HCT116 (cell line): ENCODE measurements at regions not wholly inside any gene's neighbourhood (a gene's known extent, or its start where the extent isn't known, plus 50 kb on each side); places are given as distances from the start of the nearest gene placed in this dataset.
A peak's percentile ranks its signal among the peaks of the same experiment; 100 is the strongest.

Experiments used
- ATAC-seq: fragments of 200-7000 bp; cut with Tn5 transposase; 2 replicates; pipeline ENCODE4 v1.9.1; 2020; ENCODE audit warnings: mild to moderate bottlenecking, moderate library complexity
- BruUV-seq: library from RNA; stranded (reverse); fragments of 400-500 nt; replicated peaks from 2 replicates; lab custom pipeline; 2021; lab: Mats Ljungman, UMichigan
- CTCF ChIA-PET: fragments of 300-600 bp; sonication (Branson Sonifier 250); formaldehyde crosslinking; loops from one replicate; lab custom pipeline; 2021; ENCODE audit warnings: antibody characterized with exemption; lab: Charles Lee
- POLR2A ChIA-PET: fragments of 300-600, 350-600 bp; sonication (Branson Sonifier 250); formaldehyde crosslinking; loops from one replicate; lab custom pipeline; 2021; ENCODE audit warnings: antibody characterized with exemption; lab: Charles Lee
- RAD21 ChIA-PET, 2 experiments: fragments of 300-600 bp; sonication (Branson Sonifier 250); formaldehyde crosslinking; loops; one replicate each; lab custom pipeline; 2023; ENCODE audit warnings: low total read pairs in 2 of 2; ENCODE audit not compliant: uncharacterized antibody in 2 of 2, unreplicated experiment in 2 of 2, low non-redundant PET in 1 of 2; lab: Charles Lee
- DNase-seq: peaks from one replicate; pipeline ENCODE4 v3.0.0-alpha.2; 2010; ENCODE audit warnings: low read depth, low spot score
- H2AFZ ChIP-seq: fragments of 200-600 bp; shearing (Covaris generic), sonication (generic); 2 replicates; pipeline ENCODE4 v1.6.1; 2017; ENCODE audit warnings: low read depth, mixed run types, mixed read lengths, antibody characterized with exemption, low read length; ENCODE audit not compliant: poor library complexity, severe bottlenecking
- H3K27ac ChIP-seq: 2 replicates; pipeline ENCODE4 v1.5.1; 2012; ENCODE audit warnings: low read depth, low read length
- H3K27me3 ChIP-seq: fragments of 200-600 bp; sonication (generic); 2 replicates; pipeline ENCODE4 v1.6.1; 2016; ENCODE audit warnings: mixed run types, low read length, mixed read lengths; ENCODE audit not compliant: insufficient read depth
- H3K36me3 ChIP-seq, 2 experiments: fragments of 200-500 bp in 1 of 2; fragments of 200-600 bp in 1 of 2; sonication (Bioruptor generic) in 1 of 2; sonication (generic) in 1 of 2; 2 replicates each; pipeline versions ENCODE4 v1.5.1 to v1.6.1; 2014 to 2016; ENCODE audit warnings: low read length in 2 of 2, inconsistent platforms in 1 of 2, mixed read lengths in 1 of 2, mixed run types in 1 of 2; ENCODE audit not compliant: insufficient read depth in 2 of 2, control insufficient read depth in 1 of 2
- H3K4me1 ChIP-seq, 2 experiments: fragments of 200-600 bp in 1 of 2; sonication (generic) in 1 of 2; 2 replicates each; pipeline versions ENCODE4 v1.5.1 to v1.6.1; 2012 to 2017; ENCODE audit warnings: low read length in 2 of 2, inconsistent platforms in 1 of 2, mild to moderate bottlenecking in 1 of 2, mixed read lengths in 1 of 2, mixed run types in 1 of 2, moderate library complexity in 1 of 2; ENCODE audit not compliant: insufficient read depth in 2 of 2, control insufficient read depth in 1 of 2
- H3K4me2 ChIP-seq: fragments of 200-600 bp; sonication (generic); 2 replicates; pipeline ENCODE4 v1.6.1; 2017; ENCODE audit warnings: mixed run types, low read length, mixed read lengths
- H3K4me3 ChIP-seq, 2 experiments: fragments of 200-600 bp in 1 of 2; sonication (generic) in 1 of 2; replicated peaks in 1 of 2; 2 replicates each; pipeline ENCODE4 v1.5.1; 2011 to 2016; ENCODE audit warnings: low read length in 2 of 2, control low read depth in 1 of 2, low read depth in 1 of 2, mild to moderate bottlenecking in 1 of 2, mixed read lengths in 1 of 2, mixed run types in 1 of 2
- H3K79me2 ChIP-seq: fragments of 200-600 bp; sonication (generic); 2 replicates; pipeline ENCODE4 v1.6.1; 2017; ENCODE audit warnings: mild to moderate bottlenecking, mixed run types, low read length, moderate library complexity, mixed read lengths; ENCODE audit not compliant: insufficient read depth
- H3K9ac ChIP-seq: fragments of 200-600 bp; sonication (generic); 2 replicates; pipeline ENCODE4 v1.6.1; 2016; ENCODE audit warnings: low read length, mixed read lengths
- H3K9me2 ChIP-seq: fragments of 200-600 bp; sonication (generic), shearing (Covaris generic); 2 replicates; pipeline ENCODE4 v1.6.1; 2017; ENCODE audit warnings: mixed run types, mild to moderate bottlenecking, moderate library complexity; ENCODE audit not compliant: insufficient read depth
- H3K9me3 ChIP-seq, 2 experiments: fragments of 200-500 bp in 1 of 2; fragments of 200-600 bp in 1 of 2; sonication (Bioruptor generic) in 1 of 2; sonication (generic) in 1 of 2; 2 replicates each; pipeline ENCODE4 v1.6.1; 2014 to 2017; ENCODE audit warnings: low read length in 2 of 2, mixed read lengths in 2 of 2, inconsistent platforms in 1 of 2, low read depth in 1 of 2, mild to moderate bottlenecking in 1 of 2, mixed run types in 1 of 2, moderate library complexity in 1 of 2; ENCODE audit not compliant: control insufficient read depth in 1 of 2, insufficient read depth in 1 of 2
- H4K20me1 ChIP-seq: fragments of 200-600 bp; sonication (generic), shearing (Covaris generic); 2 replicates; pipeline ENCODE4 v1.6.1; 2017; ENCODE audit warnings: mixed run types, mild to moderate bottlenecking, moderate library complexity; ENCODE audit not compliant: insufficient read depth
- CBX3 ChIP-seq: IDR thresholded peaks from 2 replicates; pipeline ENCODE4 v1.6.1; 2012; ENCODE audit warnings: low read depth
- CEBPB ChIP-seq: IDR thresholded peaks from 2 replicates; pipeline ENCODE4 v1.6.1; 2012; ENCODE audit warnings: low read depth
- EGR1 ChIP-seq: IDR thresholded peaks from 2 replicates; pipeline ENCODE4 v1.6.1; 2012; ENCODE audit warnings: low read depth
- ELF1 ChIP-seq: IDR thresholded peaks from 2 replicates; pipeline ENCODE4 v1.6.1; 2012; ENCODE audit warnings: low read depth, borderline replicate concordance
- FOSL1 ChIP-seq: IDR thresholded peaks from 2 replicates; pipeline ENCODE4 v1.6.1; 2012; ENCODE audit warnings: low read depth
- POLR2A ChIP-seq: IDR thresholded peaks from 2 replicates; pipeline ENCODE4 v1.7.0; 2011; ENCODE audit warnings: borderline replicate concordance; ENCODE audit not compliant: insufficient read depth, insufficient read length; ENCODE audit errors: extremely low read depth
- POLR2AphosphoS5 ChIP-seq: IDR thresholded peaks from 2 replicates; pipeline ENCODE4 v1.6.1; 2011; ENCODE audit warnings: mild to moderate bottlenecking, low read depth, low read length, moderate library complexity
- SIN3A ChIP-seq: IDR thresholded peaks from 2 replicates; pipeline ENCODE4 v1.6.1; 2012; ENCODE audit warnings: low read depth
- SP1 ChIP-seq: IDR thresholded peaks from 2 replicates; pipeline ENCODE4 v1.6.1; 2012; ENCODE audit warnings: low read depth
- SRF ChIP-seq: IDR thresholded peaks from 2 replicates; pipeline ENCODE4 v1.6.1; 2012; ENCODE audit warnings: low read depth
- TCF7L2 ChIP-seq: IDR thresholded peaks from 2 replicates; pipeline ENCODE4 v1.7.0; 2011; ENCODE audit warnings: borderline replicate concordance, inconsistent platforms; ENCODE audit not compliant: insufficient read depth, insufficient read length; ENCODE audit errors: extremely low read depth
- YY1 ChIP-seq: IDR thresholded peaks from 2 replicates; pipeline ENCODE4 v1.6.1; 2011; ENCODE audit warnings: low read length, low read depth, moderate library complexity, mild to moderate bottlenecking; ENCODE audit not compliant: insufficient replicate concordance; ENCODE audit errors: extremely low read depth
- ZFX ChIP-seq: fragments of 450-650 bp; IDR thresholded peaks from 2 replicates; pipeline ENCODE4 v1.6.1; 2017
- ZNF274 ChIP-seq: fragments of 200-500 bp; sonication (Bioruptor generic); IDR thresholded peaks from 2 replicates; pipeline ENCODE4 v1.6.1; 2014; ENCODE audit warnings: mild to moderate bottlenecking, low read depth, low read length, inconsistent platforms
- intact Hi-C: fragments of 100-400 bp; cut with micrococcal nuclease; formaldehyde crosslinking; loops from 2 replicates; pipeline ENCODE4 v1.10.0; 2022
- TF ChIP-seq, protein P1 (sequence below): IDR thresholded peaks from 2 replicates; pipeline ENCODE4 v1.6.1; 2011; ENCODE audit warnings: mild to moderate bottlenecking, low read length, moderate library complexity; ENCODE audit not compliant: insufficient replicate concordance; ENCODE audit errors: extremely low read depth
- TF ChIP-seq, protein P2 (sequence below), 3 experiments: fragments of 200-600 bp in 1 of 3; sonication (generic) in 1 of 3; IDR thresholded peaks in 2 of 3; conservative IDR thresholded peaks in 1 of 3; 2 replicates each; pipeline ENCODE4 v1.5.1; 2012 to 2017; ENCODE audit warnings: low read depth in 2 of 3, low read length in 2 of 3, antibody characterized with exemption in 1 of 3, borderline replicate concordance in 1 of 3, control low read depth in 1 of 3, mild to moderate bottlenecking in 1 of 3, mixed read lengths in 1 of 3, mixed run types in 1 of 3, moderate library complexity in 1 of 3; ENCODE audit not compliant: insufficient read depth in 1 of 3

DNA sequence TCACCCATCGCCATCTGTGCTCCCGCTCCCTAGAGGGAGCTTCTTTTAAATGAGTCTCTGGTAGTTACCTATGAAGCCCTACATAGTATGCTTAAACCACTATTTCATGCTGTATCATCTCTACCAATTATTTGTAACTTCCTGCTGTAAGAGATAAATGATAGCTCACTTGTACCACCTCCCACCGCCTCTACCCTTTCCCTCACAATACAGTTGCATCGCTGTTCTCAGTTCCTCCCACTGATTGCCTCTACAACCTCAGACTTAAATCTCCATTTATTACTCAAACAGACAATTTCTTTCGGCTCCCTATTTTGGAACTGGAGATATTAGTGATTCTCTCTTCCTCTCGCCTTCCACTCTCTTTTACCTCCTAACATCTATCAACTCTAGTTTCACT is 222.9 kb upstream of the ZC3H12C start:
- CTCF ChIA-PET, result no interaction called here
- Histone ChIP-seq H3K79me2 (no peaks in the 10 kb centered on the region), H3K9ac (no peak overlapping the region), H3K9me2 (no peaks in the 10 kb centered on the region), H3K36me3 (no peaks in the 10 kb centered on the region), H3K4me3 (no peak overlapping the region), H3K27ac (no peak overlapping the region), H4K20me1 (no peaks in the 10 kb centered on the region), H3K9me3 (0 out of 4 replicates have a peak, but pooled peaks cover 0 to 4% of the 10 kb centered on the region in 2 experiments), H3K4me2 (no peak overlapping the region), H2AFZ (peak overlapping the region; percentile 77), H3K4me1 (peaks cover 0 to 10% of the 10 kb centered on the region in 2 experiments; a peak in 3 of 4 replicates), H3K27me3 (no peaks in the 10 kb centered on the region)
- ATAC-seq (no peak), DNase-seq (no peak)
- intact Hi-C loops, result no loop called here
- RAD21 ChIA-PET, result interaction anchor here in 1 of 2 experiments (0.6 kb wide), 1 partner anchor 985 kb away, joined by 4 read pairs; no protein-coding TSS in a partner anchor
- TF ChIP-seq ELF1 (no peak), SP1 (no peak)
- no TSS peak for BruUV-seq
- POLR2A ChIA-PET, result no interaction called here

DNA sequence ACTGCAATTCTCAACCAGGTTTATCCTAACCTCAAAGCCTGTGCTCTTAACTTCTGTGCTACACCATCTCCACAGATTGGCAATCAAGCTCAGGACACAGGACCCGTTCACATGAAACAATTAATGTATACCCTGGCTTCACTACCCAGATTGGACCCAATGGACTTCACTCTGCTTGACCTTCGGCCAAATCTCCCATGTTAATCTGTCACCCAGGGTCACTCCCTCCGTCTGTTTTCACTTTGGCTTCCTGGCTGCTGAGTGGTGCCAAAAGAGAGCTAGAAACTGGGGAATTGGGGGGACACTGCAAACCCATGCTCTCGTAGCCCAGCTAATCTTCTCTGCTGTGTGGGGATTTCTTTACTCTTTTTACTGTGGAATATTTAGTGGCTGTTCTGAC is 216.1 kb upstream of the ZC3H12C start:
- H3K27me3 ChIP-seq, result no peaks in the 10 kb centered on the region
- ChIA-PET CTCF (no interaction called here), POLR2A (no interaction called here), RAD21 (no interaction called here)
- no TSS peak for BruUV-seq
- intact Hi-C loops, result no loop called here
- H3K9me2 ChIP-seq, result no peaks in the 10 kb centered on the region
- DNase-seq (no peak), ATAC-seq (no peak)
- H3K4me2 ChIP-seq, result no peak overlapping the region
- no peaks in the 10 kb centered on the region for H3K4me1 ChIP-seq
- no peaks in the 10 kb centered on the region for H4K20me1 ChIP-seq
- no peaks in the 10 kb centered on the region for H3K79me2 ChIP-seq
- H3K4me3 ChIP-seq, result no peak overlapping the region
- H2AFZ ChIP-seq, result no peak overlapping the region
- no peaks in the 10 kb centered on the region for H3K36me3 ChIP-seq
- no peak overlapping the region for H3K9ac ChIP-seq
- H3K9me3 ChIP-seq, result 0 out of 4 replicates have a peak, but pooled peaks cover 0 to 4% of the 10 kb centered on the region in 2 experiments
- no peak overlapping the region for H3K27ac ChIP-seq
- TF ChIP-seq POLR2AphosphoS5 (no peak), YY1 (no peak), FOSL1 (no peak), SRF (no peak), TCF7L2 (no peak), CBX3 (no peak), CEBPB (no peak), EGR1 (no peak), POLR2A (no peak), SIN3A (no peak), ZFX (no peak), ELF1 (no peak), ZNF274 (no peak)
- TF ChIP-seq, protein P1, sequence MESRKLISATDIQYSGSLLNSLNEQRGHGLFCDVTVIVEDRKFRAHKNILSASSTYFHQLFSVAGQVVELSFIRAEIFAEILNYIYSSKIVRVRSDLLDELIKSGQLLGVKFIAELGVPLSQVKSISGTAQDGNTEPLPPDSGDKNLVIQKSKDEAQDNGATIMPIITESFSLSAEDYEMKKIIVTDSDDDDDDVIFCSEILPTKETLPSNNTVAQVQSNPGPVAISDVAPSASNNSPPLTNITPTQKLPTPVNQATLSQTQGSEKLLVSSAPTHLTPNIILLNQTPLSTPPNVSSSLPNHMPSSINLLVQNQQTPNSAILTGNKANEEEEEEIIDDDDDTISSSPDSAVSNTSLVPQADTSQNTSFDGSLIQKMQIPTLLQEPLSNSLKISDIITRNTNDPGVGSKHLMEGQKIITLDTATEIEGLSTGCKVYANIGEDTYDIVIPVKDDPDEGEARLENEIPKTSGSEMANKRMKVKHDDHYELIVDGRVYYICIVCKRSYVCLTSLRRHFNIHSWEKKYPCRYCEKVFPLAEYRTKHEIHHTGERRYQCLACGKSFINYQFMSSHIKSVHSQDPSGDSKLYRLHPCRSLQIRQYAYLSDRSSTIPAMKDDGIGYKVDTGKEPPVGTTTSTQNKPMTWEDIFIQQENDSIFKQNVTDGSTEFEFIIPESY, result no peak
- TF ChIP-seq, protein P2, sequence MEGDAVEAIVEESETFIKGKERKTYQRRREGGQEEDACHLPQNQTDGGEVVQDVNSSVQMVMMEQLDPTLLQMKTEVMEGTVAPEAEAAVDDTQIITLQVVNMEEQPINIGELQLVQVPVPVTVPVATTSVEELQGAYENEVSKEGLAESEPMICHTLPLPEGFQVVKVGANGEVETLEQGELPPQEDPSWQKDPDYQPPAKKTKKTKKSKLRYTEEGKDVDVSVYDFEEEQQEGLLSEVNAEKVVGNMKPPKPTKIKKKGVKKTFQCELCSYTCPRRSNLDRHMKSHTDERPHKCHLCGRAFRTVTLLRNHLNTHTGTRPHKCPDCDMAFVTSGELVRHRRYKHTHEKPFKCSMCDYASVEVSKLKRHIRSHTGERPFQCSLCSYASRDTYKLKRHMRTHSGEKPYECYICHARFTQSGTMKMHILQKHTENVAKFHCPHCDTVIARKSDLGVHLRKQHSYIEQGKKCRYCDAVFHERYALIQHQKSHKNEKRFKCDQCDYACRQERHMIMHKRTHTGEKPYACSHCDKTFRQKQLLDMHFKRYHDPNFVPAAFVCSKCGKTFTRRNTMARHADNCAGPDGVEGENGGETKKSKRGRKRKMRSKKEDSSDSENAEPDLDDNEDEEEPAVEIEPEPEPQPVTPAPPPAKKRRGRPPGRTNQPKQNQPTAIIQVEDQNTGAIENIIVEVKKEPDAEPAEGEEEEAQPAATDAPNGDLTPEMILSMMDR (IDR thresholded peaks at IDR 0.05 in 2 of 3, conservative IDR thresholded peaks at IDR 0.05 in 1 of 3; ENCODE audit: borderline replicate concordance in 1 of 3, insufficient read depth in 1 of 3, low read depth in 2 of 3, low read length in 2 of 3), result no peak
